GM12873 (cell line): ENCODE measurements at regions not wholly inside any gene's neighbourhood (a gene's known extent, or its start where the extent isn't known, plus 50 kb on each side); places are given as distances from the start of the nearest gene placed in this dataset.

Experiments used
- CTCF ChIP-seq: IDR thresholded peaks from 2 replicates; pipeline ENCODE4 v1.5.1; 2012; ENCODE audit warnings: low read depth, mild to moderate bottlenecking, moderate library complexity, low read length, control low read depth; ENCODE audit not compliant: insufficient read depth; ENCODE audit errors: missing control alignments

GRCh38 chr12:124674937-124675336 is 107.5 kb upstream of the NCOR2 start:
- no peak for TF ChIP-seq CTCF

GRCh38 chr12:124673801-124674617 is 106.6 kb upstream of the NCOR2 start:
- no peak for TF ChIP-seq CTCF

GRCh38 chr12:124668602-124669001 is 101.2 kb upstream of the NCOR2 start:
- TF ChIP-seq CTCF: no peak

GRCh38 chr12:124667506-124668326 is 100.3 kb upstream of the NCOR2 start:
- no peak for TF ChIP-seq CTCF

- no peak for TF ChIP-seq CTCF
Observed at GRCh38 chr12:124666722-124667259, 99.4 kb upstream of the NCOR2 start.

GRCh38 chr12:124665511-124665910 is 98.1 kb upstream of the NCOR2 start:
- no peak for TF ChIP-seq CTCF
